ENCODE measurements at regions not wholly inside any gene's neighbourhood (a gene's known extent, or its start where the extent isn't known, plus 50 kb on each side); places are given as distances from the start of the nearest gene placed in this dataset.

DNA sequence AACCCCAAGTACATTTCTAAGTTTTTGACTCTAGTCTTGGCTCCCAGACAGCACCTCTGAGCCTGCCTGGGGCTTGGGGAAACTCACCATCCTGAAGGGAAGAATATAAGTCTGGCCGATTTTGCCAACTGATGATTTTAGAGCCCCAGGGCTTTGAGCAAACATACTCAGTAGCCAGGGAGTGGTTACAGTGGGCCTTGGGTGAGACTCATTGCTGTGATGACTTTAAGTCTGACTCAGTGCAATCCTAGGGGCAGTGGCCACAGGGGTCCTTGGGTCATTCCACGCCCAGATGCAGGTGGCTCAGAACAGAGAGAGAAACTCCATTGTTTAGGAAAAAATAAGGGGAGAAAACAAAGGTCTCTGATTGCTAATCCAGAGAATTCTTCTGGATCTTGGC lies 312.0 kb upstream of the EDIL3 start:
- no peak overlapping the region for H3K9ac ChIP-seq (ENCODE audit: low read length in 3 of 3)
- H3K4me1 ChIP-seq (ENCODE audit: control insufficient read depth in 2 of 3, insufficient read depth in 2 of 3, low read depth in 1 of 3, low read length in 3 of 3), result no peaks in the 10 kb centered on the region
- H3K27me3 ChIP-seq (ENCODE audit: control insufficient read depth, insufficient read depth, low read length), result no peaks in the 10 kb centered on the region
- no peaks in the 10 kb centered on the region for H3K9me3 ChIP-seq (ENCODE audit: control insufficient read depth in 2 of 3, insufficient read depth in 1 of 3, low read length in 3 of 3)
- intact Hi-C loops (cut with DNase I), result no loop called here
- H3K36me3 ChIP-seq (ENCODE audit: control insufficient read depth in 2 of 3, insufficient read depth in 3 of 3, low read length in 3 of 3), result no peaks in the 10 kb centered on the region
- DNase-seq, result no peak
- no peak for FAIRE-seq
- TF ChIP-seq, protein P1, sequence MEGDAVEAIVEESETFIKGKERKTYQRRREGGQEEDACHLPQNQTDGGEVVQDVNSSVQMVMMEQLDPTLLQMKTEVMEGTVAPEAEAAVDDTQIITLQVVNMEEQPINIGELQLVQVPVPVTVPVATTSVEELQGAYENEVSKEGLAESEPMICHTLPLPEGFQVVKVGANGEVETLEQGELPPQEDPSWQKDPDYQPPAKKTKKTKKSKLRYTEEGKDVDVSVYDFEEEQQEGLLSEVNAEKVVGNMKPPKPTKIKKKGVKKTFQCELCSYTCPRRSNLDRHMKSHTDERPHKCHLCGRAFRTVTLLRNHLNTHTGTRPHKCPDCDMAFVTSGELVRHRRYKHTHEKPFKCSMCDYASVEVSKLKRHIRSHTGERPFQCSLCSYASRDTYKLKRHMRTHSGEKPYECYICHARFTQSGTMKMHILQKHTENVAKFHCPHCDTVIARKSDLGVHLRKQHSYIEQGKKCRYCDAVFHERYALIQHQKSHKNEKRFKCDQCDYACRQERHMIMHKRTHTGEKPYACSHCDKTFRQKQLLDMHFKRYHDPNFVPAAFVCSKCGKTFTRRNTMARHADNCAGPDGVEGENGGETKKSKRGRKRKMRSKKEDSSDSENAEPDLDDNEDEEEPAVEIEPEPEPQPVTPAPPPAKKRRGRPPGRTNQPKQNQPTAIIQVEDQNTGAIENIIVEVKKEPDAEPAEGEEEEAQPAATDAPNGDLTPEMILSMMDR (IDR thresholded peaks at IDR 0.05; ENCODE audit: borderline replicate concordance, extremely low read depth, insufficient read depth), result no peak
- no peak overlapping the region for H3K27ac ChIP-seq (ENCODE audit: low read depth in 2 of 2, low read length in 2 of 2)
- H3K4me3 ChIP-seq (ENCODE audit: low read length in 3 of 3), result no peak overlapping the region

DNA sequence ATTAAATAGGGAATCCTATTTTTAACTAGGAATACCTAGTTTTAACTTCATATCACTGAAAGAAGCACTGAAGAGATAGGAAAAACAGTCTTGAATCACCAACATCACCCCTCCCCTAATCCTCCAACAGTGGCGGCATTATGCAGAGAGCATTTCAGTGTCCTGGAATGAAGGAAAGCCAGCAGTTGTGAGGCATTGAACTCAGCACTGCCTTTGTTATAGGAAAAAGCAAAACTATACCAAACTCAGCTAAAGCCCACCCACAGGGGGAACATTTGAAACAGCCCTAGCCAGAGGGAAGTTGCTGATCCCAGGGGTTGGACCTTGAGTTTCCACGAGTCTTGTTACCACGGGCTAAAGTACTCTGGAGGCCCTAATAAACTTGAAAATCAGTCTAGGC lies 310.6 kb upstream of the EDIL3 start:
- TF ChIP-seq, protein P1 (IDR thresholded peaks at IDR 0.05; ENCODE audit: borderline replicate concordance, extremely low read depth, insufficient read depth), result no peak
- DNase-seq (no peak), FAIRE-seq (no peak)
- Histone ChIP-seq H3K4me3 (ENCODE audit: low read length in 3 of 3) (no peak overlapping the region), H3K27ac (ENCODE audit: low read depth in 2 of 2, low read length in 2 of 2) (no peak overlapping the region), H3K9ac (ENCODE audit: low read length in 3 of 3) (no peak overlapping the region), H3K36me3 (ENCODE audit: control insufficient read depth in 2 of 3, insufficient read depth in 3 of 3, low read length in 3 of 3) (no peaks in the 10 kb centered on the region), H3K4me1 (ENCODE audit: control insufficient read depth in 2 of 3, insufficient read depth in 2 of 3, low read depth in 1 of 3, low read length in 3 of 3) (no peaks in the 10 kb centered on the region), H3K27me3 (ENCODE audit: control insufficient read depth, insufficient read depth, low read length) (no peaks in the 10 kb centered on the region), H3K9me3 (ENCODE audit: control insufficient read depth in 2 of 3, insufficient read depth in 1 of 3, low read length in 3 of 3) (no peaks in the 10 kb centered on the region)
- intact Hi-C loops (cut with DNase I), result no loop called here

DNA sequence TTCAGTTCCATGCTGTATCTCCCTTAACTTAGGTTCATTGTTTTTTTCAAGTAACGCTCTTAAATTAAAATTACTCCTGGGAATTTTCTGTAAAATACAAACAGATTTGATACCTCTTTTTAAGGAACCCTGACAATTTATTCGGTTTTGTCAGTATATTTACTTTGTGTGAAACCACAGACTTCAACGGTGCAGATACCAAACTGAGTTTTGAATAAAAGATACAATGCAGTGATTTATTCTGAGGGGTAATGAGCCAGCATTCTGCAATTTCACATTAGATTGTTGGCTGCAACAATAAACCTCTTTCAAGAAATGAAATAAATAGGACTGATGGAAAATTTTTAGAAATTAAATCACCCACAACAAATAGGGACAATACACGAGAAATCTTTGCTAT lies 308.6 kb upstream of the EDIL3 start:
- Histone ChIP-seq H3K9me3 (ENCODE audit: control insufficient read depth in 2 of 3, insufficient read depth in 1 of 3, low read length in 3 of 3) (no peaks in the 10 kb centered on the region), H3K27ac (ENCODE audit: low read depth in 2 of 2, low read length in 2 of 2) (no peak overlapping the region), H3K27me3 (ENCODE audit: control insufficient read depth, insufficient read depth, low read length) (no peaks in the 10 kb centered on the region), H3K9ac (ENCODE audit: low read length in 3 of 3) (no peak overlapping the region), H3K4me1 (ENCODE audit: control insufficient read depth in 2 of 3, insufficient read depth in 2 of 3, low read depth in 1 of 3, low read length in 3 of 3) (no peaks in the 10 kb centered on the region), H3K36me3 (ENCODE audit: control insufficient read depth in 2 of 3, insufficient read depth in 3 of 3, low read length in 3 of 3) (no peaks in the 10 kb centered on the region), H3K4me3 (ENCODE audit: low read length in 3 of 3) (no peak overlapping the region)
- intact Hi-C loops (cut with DNase I), result no loop called here
- TF ChIP-seq, protein P1 (IDR thresholded peaks at IDR 0.05; ENCODE audit: borderline replicate concordance, extremely low read depth, insufficient read depth), result no peak
- DNase-seq, result no peak
- FAIRE-seq, result no peak

DNA sequence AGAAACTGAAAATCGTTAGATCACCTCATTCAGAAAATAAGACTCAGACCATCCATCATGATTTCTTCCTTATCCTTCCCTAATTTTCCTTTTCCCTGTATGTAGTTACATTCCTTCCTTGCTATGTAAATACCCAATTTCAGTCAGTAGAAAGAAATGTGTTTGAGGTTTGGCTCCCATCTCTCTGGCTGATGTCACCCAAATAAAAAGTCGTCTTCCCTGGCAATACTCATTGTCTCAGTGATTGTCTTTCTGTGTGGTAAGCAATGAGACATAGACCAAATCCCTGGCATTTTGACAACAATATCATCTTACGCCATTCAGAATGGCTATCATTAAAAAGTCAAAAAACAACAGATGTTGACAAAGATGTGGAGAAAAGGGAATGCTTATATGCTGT lies 303.9 kb upstream of the EDIL3 start:
- no peaks in the 10 kb centered on the region for H3K4me1 ChIP-seq (ENCODE audit: control insufficient read depth in 2 of 3, insufficient read depth in 2 of 3, low read depth in 1 of 3, low read length in 3 of 3)
- no peaks in the 10 kb centered on the region for H3K27me3 ChIP-seq (ENCODE audit: control insufficient read depth, insufficient read depth, low read length)
- H3K9ac ChIP-seq (ENCODE audit: low read length in 3 of 3), result no peak overlapping the region
- no peak for DNase-seq
- TF ChIP-seq, protein P1 (IDR thresholded peaks at IDR 0.05; ENCODE audit: borderline replicate concordance, extremely low read depth, insufficient read depth), result no peak
- H3K36me3 ChIP-seq (ENCODE audit: control insufficient read depth in 2 of 3, insufficient read depth in 3 of 3, low read length in 3 of 3), result no peaks in the 10 kb centered on the region
- H3K27ac ChIP-seq (ENCODE audit: low read depth in 2 of 2, low read length in 2 of 2), result no peak overlapping the region
- intact Hi-C loops (cut with DNase I), result no loop called here
- H3K9me3 ChIP-seq (ENCODE audit: control insufficient read depth in 2 of 3, insufficient read depth in 1 of 3, low read length in 3 of 3), result no peaks in the 10 kb centered on the region
- H3K4me3 ChIP-seq (ENCODE audit: low read length in 3 of 3), result no peak overlapping the region
- FAIRE-seq, result no peak

Data from kidney (tissue), 13 donors.